Body of pancreas (tissue), 4 donors: ENCODE measurements at regions not wholly inside any gene's neighbourhood (a gene's known extent, or its start where the extent isn't known, plus 50 kb on each side); places are given as distances from the start of the nearest gene placed in this dataset.

Experiments
- CTCF ChIP-seq, 7 experiments: fragments of 450-650 bp in 4 of 7; fragments of 200-600 bp in 3 of 7; sonication (generic) in 3 of 7; IDR thresholded peaks; one replicate each; pipeline ENCODE4 v1.5.1; 2016 to 2019; ENCODE audit warnings: antibody characterized with exemption in 7 of 7
- POLR2A ChIP-seq, 3 donors: fragments of 450-650 bp; IDR thresholded peaks; one replicate each; pipeline ENCODE4 v1.6.1; 2016; ENCODE audit warnings: antibody characterized with exemption in 3 of 3, mild to moderate bottlenecking in 2 of 3

GRCh38 chr3:10683106-10683505, 132.9 kb upstream of the SLC6A11 start:
- TF ChIP-seq CTCF (IDR thresholded peaks at IDR 0.05): no peak
- no peak for TF ChIP-seq POLR2A (IDR thresholded peaks at IDR 0.05)
